B cell (primary cell): ENCODE measurements at regions not wholly inside any gene's neighbourhood (a gene's known extent, or its start where the extent isn't known, plus 50 kb on each side); places are given as distances from the start of the nearest gene placed in this dataset.

Source experiments
- ATAC-seq: fragments of 200-7000 bp; cut with Tn5 transposase; one replicate; pipeline ENCODE4 v1.10.0; 2021; ENCODE audit warnings: low read depth, mild to moderate bottlenecking, moderate number of reproducible peaks, moderate library complexity
- CTCF ChIA-PET: fragments of 350-600 bp; sonication (Branson Sonifier 250); formaldehyde crosslinking; loops from one replicate; lab custom pipeline; 2021; ENCODE audit warnings: antibody characterized with exemption, inconsistent platforms; lab: Charles Lee
- POLR2A ChIA-PET: fragments of 350-600 bp; sonication (Branson Sonifier 250); formaldehyde crosslinking; loops from one replicate; lab custom pipeline; 2021; ENCODE audit warnings: antibody characterized with exemption; lab: Charles Lee
- DNase-seq: peaks from one replicate; pipeline ENCODE4 v3.0.0; 2013
- H2AFZ ChIP-seq: 2 replicates; pipeline ENCODE4 v1.6.1; 2012; ENCODE audit warnings: mild to moderate bottlenecking, low read depth, low read length; ENCODE audit not compliant: insufficient read depth, poor library complexity, severe bottlenecking
- H3K27ac ChIP-seq, 2 donors: 1 replicate in 1 of 2; 2 replicates in 1 of 2; pipeline ENCODE4 v1.5.1; 2012 to 2013; ENCODE audit warnings: low read length in 2 of 2, mild to moderate bottlenecking in 2 of 2, moderate library complexity in 1 of 2
- H3K27me3 ChIP-seq, 4 experiments: fragments of 200-600 bp in 1 of 4; sonication (generic) in 1 of 4; replicated peaks in 1 of 4; 1 replicate in 2 of 4; 2 replicates in 2 of 4; pipeline versions ENCODE4 v1.6.1 to v1.7.0; 2013 to 2016; ENCODE audit warnings: low read length in 3 of 4, mild to moderate bottlenecking in 2 of 4, mixed read lengths in 1 of 4, moderate library complexity in 1 of 4; ENCODE audit not compliant: insufficient read depth in 4 of 4, control insufficient read depth in 3 of 4; ENCODE audit errors: control extremely low read depth in 1 of 4
- H3K36me3 ChIP-seq, 2 experiments: replicated peaks in 1 of 2; 1 replicate in 1 of 2; 2 replicates in 1 of 2; pipeline versions ENCODE4 v1.6.1 to v1.7.1; 2013; ENCODE audit warnings: low read length in 1 of 2; ENCODE audit not compliant: insufficient read depth in 2 of 2, control insufficient read depth in 1 of 2; ENCODE audit errors: control extremely low read depth in 1 of 2, extremely low read depth in 1 of 2
- H3K4me1 ChIP-seq, 2 donors: fragments of 200-600 bp in 1 of 2; sonication (generic) in 1 of 2; 1 replicate in 1 of 2; 2 replicates in 1 of 2; pipeline versions ENCODE4 v1.5.1 to v1.6.1; 2013 to 2017; ENCODE audit warnings: low read length in 2 of 2; ENCODE audit not compliant: control insufficient read depth in 2 of 2, insufficient read depth in 2 of 2
- H3K4me2 ChIP-seq: replicated peaks from 2 replicates; pipeline ENCODE3; 2012; ENCODE audit warnings: mild to moderate bottlenecking, low read depth, low read length; ENCODE audit not compliant: poor library complexity, severe bottlenecking
- H3K4me3 ChIP-seq, 5 experiments: fragments of 200-600 bp in 1 of 5; sonication (generic) in 1 of 5; 1 replicate in 3 of 5; 2 replicates in 2 of 5; pipeline versions ENCODE4 v1.5.1 to v1.7.0; 2011 to 2016; ENCODE audit warnings: low read length in 4 of 5, mild to moderate bottlenecking in 4 of 5, low read depth in 2 of 5, control low read depth in 1 of 5, moderate library complexity in 1 of 5; ENCODE audit not compliant: insufficient read depth in 1 of 5; ENCODE audit errors: control extremely low read depth in 1 of 5, extremely low read depth in 1 of 5
- H3K79me2 ChIP-seq: fragments of 200-600 bp; sonication (generic); one replicate; pipeline ENCODE4 v1.6.0; 2016; ENCODE audit warnings: low read length; ENCODE audit not compliant: control insufficient read depth, insufficient read depth
- H3K9ac ChIP-seq: fragments of 200-600 bp; sonication (generic); 2 replicates; pipeline ENCODE4 v1.6.1; 2017; ENCODE audit warnings: mild to moderate bottlenecking, low read length, moderate library complexity
- H3K9me3 ChIP-seq, 3 donors: one replicate each; pipeline versions ENCODE4 v1.6.1 to v1.7.1; 2013; ENCODE audit warnings: low read length in 2 of 3; ENCODE audit not compliant: control insufficient read depth in 2 of 3, insufficient read depth in 1 of 3; ENCODE audit errors: control extremely low read depth in 1 of 3
- H4K20me1 ChIP-seq: 2 replicates; pipeline ENCODE4 v1.6.0; 2012; ENCODE audit warnings: mild to moderate bottlenecking, low read length; ENCODE audit not compliant: insufficient read depth, control insufficient read depth, poor library complexity, severe bottlenecking
- H3K27ac Mint-ChIP-seq: one replicate; pipeline ENCODE4 v1.8.0; 2021; ENCODE audit warnings: mixed read lengths
- H3K27me3 Mint-ChIP-seq: one replicate; pipeline ENCODE4 v1.8.0; 2021; ENCODE audit warnings: mixed read lengths
- H3K4me1 Mint-ChIP-seq: one replicate; pipeline ENCODE4 v1.8.0; 2021; ENCODE audit warnings: mixed read lengths
- H3K4me3 Mint-ChIP-seq: one replicate; pipeline ENCODE4 v1.8.0; 2021; ENCODE audit warnings: mixed read lengths
- H3K9me3 Mint-ChIP-seq: one replicate; pipeline ENCODE4 v1.8.0; 2022; ENCODE audit warnings: mixed read lengths; ENCODE audit not compliant: insufficient read depth
- CTCF ChIP-seq: fragments of 200-600 bp; IDR thresholded peaks from one replicate; pipeline ENCODE4 v1.8.0; 2022; ENCODE audit warnings: antibody characterized with exemption, mild to moderate bottlenecking
- EZH2 ChIP-seq: IDR thresholded peaks from 2 replicates; pipeline ENCODE4 v1.6.1; 2012; ENCODE audit warnings: borderline replicate concordance, low read depth, mild to moderate bottlenecking, moderate library complexity, low read length; ENCODE audit not compliant: insufficient read depth, poor library complexity, severe bottlenecking
- WGBS: methylation state at CpG from one replicate; pipeline ENCODE4 v1.1.5; 2013; ENCODE audit warnings: missing lambda C conversion rate; ENCODE audit not compliant: insufficient coverage; 5-methylcytosine and 5-hydroxymethylcytosine counted together
- intact Hi-C: fragments of 100-400 bp; cut with micrococcal nuclease; formaldehyde crosslinking; loops from one replicate; pipeline ENCODE4 v1.10.0; 2022

GRCh38 chr18:77905449-77906055 lies 655.9 kb downstream of the GALR1 start:
- Histone ChIP-seq H3K4me3 (no peak overlapping the region), H3K4me2 (no peak overlapping the region), H3K36me3 (no peaks in the 10 kb centered on the region), H3K4me1 (no peaks in the 10 kb centered on the region), H3K9me3 (peaks cover 0 to 3% (median 0%) of the 10 kb centered on the region in 3 donors), H3K9ac (no peak overlapping the region), H3K79me2 (no peaks in the 10 kb centered on the region), H4K20me1 (no peaks in the 10 kb centered on the region), H2AFZ (no peak overlapping the region), H3K27ac (no peak overlapping the region), H3K27me3 (peaks cover 0 to 3% (median 1%) of the 10 kb centered on the region in 4 experiments)
- H3K9me3 Mint-ChIP-seq = no peaks in the 10 kb centered on the region
- H3K27ac Mint-ChIP-seq = no peak overlapping the region
- intact Hi-C loops = no loop called here
- WGBS = 92% methylated on average over 25 of the region's 34 CpGs
- no peaks in the 10 kb centered on the region for H3K27me3 Mint-ChIP-seq
- ChIA-PET CTCF (interaction anchor here (0.6 kb wide), 1 partner anchor 978 kb away, joined by 3 read pairs; no protein-coding TSS in a partner anchor), POLR2A (no interaction called here)
- ATAC-seq (no peak), DNase-seq (no peak)
- H3K4me3 Mint-ChIP-seq = no peak overlapping the region
- H3K4me1 Mint-ChIP-seq = no peaks in the 10 kb centered on the region
- TF ChIP-seq CTCF (no peak), EZH2 (no peak)

GRCh38 chr18:77906103-77906892 lies 656.6 kb downstream of the GALR1 start:
- Mint-ChIP-seq H3K27ac (no peak overlapping the region), H3K4me3 (no peak overlapping the region), H3K4me1 (no peaks in the 10 kb centered on the region), H3K9me3 (no peaks in the 10 kb centered on the region), H3K27me3 (no peaks in the 10 kb centered on the region)
- POLR2A ChIA-PET = no interaction called here
- H4K20me1 ChIP-seq = no peaks in the 10 kb centered on the region
- H3K9me3 ChIP-seq = peaks cover 0 to 3% (median 0%) of the 10 kb centered on the region in 3 donors
- CTCF ChIA-PET = interaction anchor here (0.6 kb wide), 1 partner anchor 977 kb away, joined by 3 read pairs; no protein-coding TSS in a partner anchor
- no peak overlapping the region for H3K27ac ChIP-seq
- no peak overlapping the region for H2AFZ ChIP-seq
- no peak for TF ChIP-seq CTCF
- no peak for TF ChIP-seq EZH2
- no peak overlapping the region for H3K4me3 ChIP-seq
- H3K27me3 ChIP-seq = peaks cover 0 to 3% (median 1%) of the 10 kb centered on the region in 4 experiments
- intact Hi-C loops = no loop called here
- DNase-seq = no peak
- H3K4me2 ChIP-seq = no peak overlapping the region
- WGBS = 78% methylated on average over 26 of the region's 27 CpGs
- no peaks in the 10 kb centered on the region for H3K4me1 ChIP-seq
- H3K79me2 ChIP-seq = no peaks in the 10 kb centered on the region
- H3K36me3 ChIP-seq = no peaks in the 10 kb centered on the region
- H3K9ac ChIP-seq = no peak overlapping the region
- no peak for ATAC-seq
